Stimulated activated CD4-positive, alpha-beta T cell treated with anti-CD3 and anti-CD28 coated beads, Interleukin-12 subunit alpha, Interleukin-12 subunit beta, amount 100 ng/mL, for 4 hours (primary cell): ENCODE measurements at regions not wholly inside any gene's neighbourhood (a gene's known extent, or its start where the extent isn't known, plus 50 kb on each side); places are given as distances from the start of the nearest gene placed in this dataset.
A peak's percentile ranks its signal among the peaks of the same experiment; 100 is the strongest.
"Not testable (repeated sequence)": the region's sequence is repeated elsewhere in the genome, so short reads cannot be mapped to it uniquely, and the experiment has no call there.

Experiments
- DNase-seq: peaks from one replicate; pipeline ENCODE4 v3.0.0-alpha.2; 2020

- DNase-seq = no peak
Measured at GRCh38 chr4:3936184-3936583, 170.0 kb downstream of the ADRA2C start.

GRCh38 chr4:3937849-3938562, 171.8 kb downstream of the ADRA2C start:
- DNase-seq = not testable (repeated sequence)

- not testable (repeated sequence) for DNase-seq
Measured at GRCh38 chr4:3938676-3939075, 172.5 kb downstream of the ADRA2C start.

GRCh38 chr4:3939954-3940591, 173.9 kb downstream of the ADRA2C start:
- not testable (repeated sequence) for DNase-seq

- DNase-seq = not testable (repeated sequence)
Measured at GRCh38 chr4:3941735-3942522, 175.7 kb downstream of the ADRA2C start.

- DNase-seq = peak; percentile 15
Measured at GRCh38 chr4:3942569-3942971, 176.4 kb downstream of the ADRA2C start.

GRCh38 chr4:3943051-3943450, 176.9 kb downstream of the ADRA2C start:
- not testable (repeated sequence) for DNase-seq

GRCh38 chr4:3945511-3946290, 179.5 kb downstream of the ADRA2C start:
- DNase-seq = no peak

- not testable (repeated sequence) for DNase-seq
Measured at GRCh38 chr4:3946553-3946952, 180.4 kb downstream of the ADRA2C start.

- not testable (repeated sequence) for DNase-seq
Measured at GRCh38 chr4:3947761-3948160, 181.6 kb downstream of the ADRA2C start.

- DNase-seq = not testable (repeated sequence)
Measured at GRCh38 chr4:3948210-3948609, 182.0 kb downstream of the ADRA2C start.

- DNase-seq = not testable (repeated sequence)
Measured at GRCh38 chr4:3949916-3950315, 183.7 kb downstream of the ADRA2C start.

GRCh38 chr4:3952443-3953139, 186.4 kb downstream of the ADRA2C start:
- not testable (repeated sequence) for DNase-seq

GRCh38 chr4:3953140-3953489, 186.9 kb downstream of the ADRA2C start:
- DNase-seq = not testable (repeated sequence)

GRCh38 chr4:3954540-3955320, 188.5 kb downstream of the ADRA2C start:
- peak; percentile 64 for DNase-seq

GRCh38 chr4:3955321-3956164, 189.4 kb downstream of the ADRA2C start:
- peak; percentile 99 for DNase-seq

- not testable (repeated sequence) for DNase-seq
Measured at GRCh38 chr4:3956165-3956867, 190.1 kb downstream of the ADRA2C start.

GRCh38 chr4:3961091-3961672, 195.0 kb downstream of the ADRA2C start:
- DNase-seq = not testable (repeated sequence)

GRCh38 chr4:3964572-3965278, 198.5 kb downstream of the ADRA2C start:
- DNase-seq = not testable (repeated sequence)
